Large intestine (tissue), 3 donors: ENCODE measurements at regions not wholly inside any gene's neighbourhood (a gene's known extent, or its start where the extent isn't known, plus 50 kb on each side); places are given as distances from the start of the nearest gene placed in this dataset.

Experiments
- DNase-seq, 2 donors: peaks; one replicate each; pipeline versions ENCODE4 v3.0.0 to v3.0.0-alpha.2; 2013
- H3K27ac ChIP-seq: one replicate; pipeline ENCODE4 v1.5.1; 2013; ENCODE audit warnings: low read length
- H3K27me3 ChIP-seq: 2 replicates; pipeline ENCODE4 v1.6.1; 2013; ENCODE audit warnings: low read length; ENCODE audit not compliant: control insufficient read depth, insufficient read depth
- H3K36me3 ChIP-seq: 2 replicates; pipeline ENCODE4 v1.6.1; 2013; ENCODE audit warnings: low read length; ENCODE audit not compliant: control insufficient read depth, insufficient read depth
- H3K4me1 ChIP-seq: one replicate; pipeline ENCODE4 v1.6.1; 2013; ENCODE audit warnings: low read length; ENCODE audit not compliant: control insufficient read depth, insufficient read depth
- H3K4me3 ChIP-seq: one replicate; pipeline ENCODE4 v1.5.1; 2013; ENCODE audit warnings: low read length
- H3K9me3 ChIP-seq: one replicate; pipeline ENCODE4 v1.6.1; 2013; ENCODE audit warnings: mild to moderate bottlenecking, low read depth, low read length, moderate library complexity; ENCODE audit not compliant: control insufficient read depth
- WGBS: methylation state at CpG from one replicate; pipeline ENCODE4 v1.1.5; 2013; ENCODE audit warnings: low lambda C conversion rate; ENCODE audit not compliant: insufficient coverage; 5-methylcytosine and 5-hydroxymethylcytosine counted together

DNA sequence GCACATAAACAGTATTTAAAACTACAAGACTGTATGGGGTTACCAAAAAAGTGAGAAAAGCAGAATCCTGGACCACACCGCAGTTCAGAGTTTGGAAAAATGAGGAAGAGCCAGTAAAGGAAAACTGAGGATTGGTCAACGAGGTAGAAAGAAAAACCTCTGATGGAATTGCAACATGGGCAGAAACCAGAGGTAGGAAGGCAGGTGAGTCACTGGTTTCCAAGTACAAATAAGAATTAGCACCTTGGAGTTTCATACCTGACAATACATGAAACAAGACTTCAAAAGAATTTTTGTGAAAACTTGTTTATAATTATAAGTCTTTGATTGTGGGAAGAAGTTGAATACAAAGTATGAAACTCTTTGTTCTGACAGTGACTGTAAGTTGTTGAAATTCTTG, 533.7 kb upstream of the DAB1 start:
- DNase-seq, result no peak
- Histone ChIP-seq H3K27ac (no peak overlapping the region), H3K36me3 (no peaks in the 10 kb centered on the region), H3K27me3 (peaks cover 2% of the 10 kb centered on the region), H3K9me3 (no peaks in the 10 kb centered on the region), H3K4me3 (no peak overlapping the region), H3K4me1 (no peaks in the 10 kb centered on the region)
- no CpG with 5 or more reads among the region's 2 CpGs for whole genome bisulfite sequencing

DNA sequence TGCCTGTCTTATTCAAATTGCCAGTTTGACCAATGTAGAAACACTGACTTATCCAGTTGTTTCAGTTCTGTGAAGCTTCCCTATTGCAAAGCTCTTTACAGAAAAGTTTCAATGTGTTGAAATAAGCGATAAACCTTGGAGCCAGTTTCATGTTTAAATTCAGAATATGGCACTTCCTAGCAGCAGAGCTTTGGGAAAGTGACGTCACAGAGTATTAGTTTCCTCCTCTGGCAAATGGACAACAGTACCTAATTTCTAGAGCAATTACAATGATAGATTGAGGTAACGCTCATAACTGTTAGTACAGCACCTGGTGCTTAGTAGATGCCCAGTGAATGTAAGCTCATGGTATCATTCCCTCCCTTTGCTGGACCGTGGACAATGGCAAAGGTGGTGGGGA, 527.5 kb upstream of the DAB1 start:
- no CpG with 5 or more reads among the region's 4 CpGs for WGBS
- DNase-seq, result no peak
- peaks cover 2% of the 10 kb centered on the region for H3K27me3 ChIP-seq
- no peak overlapping the region for H3K27ac ChIP-seq
- no peaks in the 10 kb centered on the region for H3K4me1 ChIP-seq
- no peaks in the 10 kb centered on the region for H3K9me3 ChIP-seq
- H3K4me3 ChIP-seq, result no peak overlapping the region
- no peaks in the 10 kb centered on the region for H3K36me3 ChIP-seq

DNA sequence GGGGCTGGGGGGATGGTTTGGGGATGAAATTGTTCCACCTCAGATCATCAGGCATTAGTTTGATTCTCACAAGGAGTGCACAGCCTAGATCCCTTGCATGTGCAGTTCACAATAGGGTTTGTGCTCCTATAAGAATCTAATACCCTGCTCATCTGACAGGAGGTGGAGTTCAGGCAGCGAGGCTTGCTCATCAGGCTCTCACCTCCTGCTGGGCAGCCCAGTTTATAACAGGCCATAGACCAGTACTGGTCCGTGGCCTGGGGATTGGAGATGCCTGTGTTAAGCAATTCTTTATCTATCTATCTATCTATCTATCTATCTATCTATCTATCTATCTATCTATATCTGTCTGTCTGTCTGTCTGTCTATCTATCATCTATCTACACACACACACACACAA, 525.3 kb upstream of the DAB1 start:
- no peak overlapping the region for H3K27ac ChIP-seq
- no peak overlapping the region for H3K4me3 ChIP-seq
- no CpG with 5 or more reads among the region's 2 CpGs for WGBS
- no peaks in the 10 kb centered on the region for H3K36me3 ChIP-seq
- H3K9me3 ChIP-seq, result no peaks in the 10 kb centered on the region
- DNase-seq, result no peak
- no peaks in the 10 kb centered on the region for H3K27me3 ChIP-seq
- H3K4me1 ChIP-seq, result no peaks in the 10 kb centered on the region

DNA sequence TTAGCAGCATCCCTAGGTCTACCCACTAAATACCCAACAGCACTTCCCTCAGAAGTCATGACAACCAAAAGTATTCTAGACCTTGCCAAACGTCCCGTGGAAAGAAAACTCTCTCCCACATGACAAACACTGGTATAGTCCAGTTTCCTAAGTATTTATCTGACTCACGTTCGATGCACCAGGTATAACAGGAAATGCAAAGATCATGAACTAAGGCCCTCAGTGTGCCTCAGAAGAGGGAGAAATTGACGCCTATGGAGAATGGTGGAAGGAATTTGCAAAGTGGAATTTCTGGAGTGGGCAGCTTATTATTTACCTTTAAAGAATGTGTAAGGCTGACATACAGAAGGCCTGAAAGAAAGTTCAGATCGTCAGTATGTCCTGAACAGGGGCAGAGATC, 523.6 kb upstream of the DAB1 start:
- Histone ChIP-seq H3K4me3 (no peak overlapping the region), H3K9me3 (no peaks in the 10 kb centered on the region), H3K36me3 (no peaks in the 10 kb centered on the region), H3K4me1 (no peaks in the 10 kb centered on the region), H3K27me3 (no peaks in the 10 kb centered on the region), H3K27ac (no peak overlapping the region)
- DNase-seq, result no peak
- no CpG with 5 or more reads among the region's 6 CpGs for WGBS

DNA sequence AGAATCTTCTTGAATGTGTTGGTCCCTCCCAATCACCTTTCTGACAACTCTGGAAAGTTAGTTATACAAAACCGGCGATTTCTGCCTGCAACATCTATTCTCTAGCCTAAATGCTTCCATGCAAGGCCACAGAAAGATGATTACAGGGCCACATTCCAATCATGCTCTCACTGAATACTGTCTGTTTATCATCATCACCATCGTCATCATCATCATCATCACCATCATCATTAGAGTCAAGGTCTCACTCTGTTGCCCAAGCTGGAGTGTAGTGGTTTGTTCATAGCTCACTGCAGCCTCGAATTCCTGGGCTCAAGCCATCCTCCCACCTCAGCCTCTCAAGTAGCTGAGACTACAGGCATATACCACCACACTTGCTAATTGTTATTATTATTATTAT, 521.2 kb upstream of the DAB1 start:
- Histone ChIP-seq H3K27me3 (no peaks in the 10 kb centered on the region), H3K4me3 (no peak overlapping the region), H3K9me3 (no peaks in the 10 kb centered on the region), H3K4me1 (no peaks in the 10 kb centered on the region), H3K36me3 (no peaks in the 10 kb centered on the region), H3K27ac (no peak overlapping the region)
- no CpG with 5 or more reads among the region's 4 CpGs for WGBS
- no peak for DNase-seq

DNA sequence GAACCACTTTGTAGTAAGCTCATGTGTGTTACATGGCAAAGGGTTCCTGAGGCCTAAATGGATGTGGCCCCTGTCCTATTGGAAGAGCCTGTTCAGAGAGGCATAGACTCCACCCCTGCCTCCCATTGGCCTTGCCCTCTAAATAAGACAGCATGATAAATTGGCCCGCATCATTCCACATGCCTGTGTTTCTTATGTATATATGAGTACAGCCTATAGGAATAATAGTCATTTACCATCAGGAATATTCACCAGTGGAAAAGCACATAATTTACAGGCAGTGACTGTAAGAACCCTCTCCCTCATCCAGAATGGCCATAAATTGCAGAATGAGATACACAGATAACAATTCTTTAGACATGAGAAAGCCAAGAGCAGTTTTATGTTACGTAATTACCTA, 519.5 kb upstream of the DAB1 start:
- no peak for DNase-seq
- H3K27ac ChIP-seq, result no peak overlapping the region
- no peaks in the 10 kb centered on the region for H3K27me3 ChIP-seq
- no peaks in the 10 kb centered on the region for H3K4me1 ChIP-seq
- no CpG with 5 or more reads among the region's 2 CpGs for WGBS
- no peak overlapping the region for H3K4me3 ChIP-seq
- no peaks in the 10 kb centered on the region for H3K36me3 ChIP-seq
- H3K9me3 ChIP-seq, result no peaks in the 10 kb centered on the region

DNA sequence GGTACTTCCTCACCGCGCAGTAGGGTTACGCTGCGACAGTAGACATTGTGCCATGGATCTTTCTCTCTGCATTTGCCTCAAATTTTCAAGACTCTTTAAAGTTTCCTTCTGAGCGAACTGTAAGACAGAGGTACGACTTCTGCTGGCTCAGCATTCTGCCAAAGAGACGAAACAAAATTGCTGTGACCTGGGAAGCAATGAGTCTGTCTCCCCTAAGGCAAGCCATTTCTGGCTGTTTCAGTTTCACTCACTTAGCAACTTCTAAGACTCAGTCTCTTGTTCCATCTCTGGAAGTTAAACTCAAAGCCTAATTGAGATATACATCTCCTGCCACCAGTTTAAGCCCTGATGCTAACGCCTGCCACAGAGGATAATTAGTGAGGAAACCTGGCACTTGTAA, 510.9 kb upstream of the DAB1 start:
- no peak for DNase-seq
- Histone ChIP-seq H3K27me3 (no peaks in the 10 kb centered on the region), H3K4me3 (no peak overlapping the region), H3K9me3 (no peaks in the 10 kb centered on the region), H3K27ac (no peak overlapping the region), H3K36me3 (no peaks in the 10 kb centered on the region), H3K4me1 (no peaks in the 10 kb centered on the region)
- no CpG with 5 or more reads among the region's 8 CpGs for WGBS

DNA sequence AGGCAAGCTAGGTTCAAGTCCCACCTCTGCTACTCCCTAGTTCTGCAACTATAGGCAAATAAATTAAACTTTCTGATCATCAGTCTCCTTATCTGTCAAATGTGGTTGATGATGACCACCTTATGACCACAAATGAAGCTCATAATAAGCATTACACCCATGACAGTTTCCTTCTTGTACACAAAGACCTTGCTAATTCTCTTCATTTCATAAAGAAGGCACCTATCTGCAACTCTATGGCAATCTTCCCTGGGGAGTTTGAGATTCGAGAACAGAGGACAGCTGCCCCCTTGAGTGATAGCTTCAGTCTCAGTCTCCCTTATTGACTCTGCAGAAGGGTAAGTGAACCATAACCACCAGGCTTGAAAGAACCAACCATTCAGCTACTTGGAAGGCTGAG, 503.1 kb upstream of the DAB1 start:
- H3K27me3 ChIP-seq, result peaks cover 3% of the 10 kb centered on the region
- H3K36me3 ChIP-seq, result no peaks in the 10 kb centered on the region
- DNase-seq, result no peak
- no peaks in the 10 kb centered on the region for H3K4me1 ChIP-seq
- no peaks in the 10 kb centered on the region for H3K9me3 ChIP-seq
- no CpG with 5 or more reads among the region's 1 CpG for WGBS
- H3K27ac ChIP-seq, result no peak overlapping the region
- H3K4me3 ChIP-seq, result no peak overlapping the region

DNA sequence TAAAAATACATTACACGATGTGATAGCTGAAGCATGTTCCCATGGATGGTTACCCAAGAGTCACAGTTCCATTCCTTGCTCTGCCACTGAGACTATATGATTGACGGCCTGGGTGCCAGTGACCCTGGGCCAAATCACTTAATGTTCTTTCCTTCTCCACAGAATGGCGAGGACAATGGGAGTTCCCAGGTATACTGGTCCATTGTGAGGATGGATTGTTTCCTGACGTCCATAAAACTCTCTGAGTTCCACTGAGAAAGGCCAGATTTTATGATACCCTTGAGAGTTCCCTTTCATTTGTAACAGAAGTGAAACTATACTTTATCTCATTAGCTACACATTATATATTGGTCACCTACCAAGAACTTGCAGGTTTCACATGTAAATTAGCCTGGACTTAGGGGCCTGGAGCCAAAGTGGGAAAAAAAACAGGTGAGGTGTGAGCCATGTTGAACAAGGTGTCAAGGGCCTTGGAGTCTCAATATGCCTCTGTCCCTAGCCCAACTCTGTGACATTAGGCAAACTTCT, 502.2 kb upstream of the DAB1 start:
- Histone ChIP-seq H3K9me3 (no peaks in the 10 kb centered on the region), H3K4me1 (no peaks in the 10 kb centered on the region), H3K36me3 (no peaks in the 10 kb centered on the region), H3K27ac (no peak overlapping the region), H3K4me3 (no peak overlapping the region), H3K27me3 (peaks cover 3% of the 10 kb centered on the region)
- DNase-seq, result no peak
- WGBS, result 67% methylated on average over 1 of the region's 4 CpGs

DNA sequence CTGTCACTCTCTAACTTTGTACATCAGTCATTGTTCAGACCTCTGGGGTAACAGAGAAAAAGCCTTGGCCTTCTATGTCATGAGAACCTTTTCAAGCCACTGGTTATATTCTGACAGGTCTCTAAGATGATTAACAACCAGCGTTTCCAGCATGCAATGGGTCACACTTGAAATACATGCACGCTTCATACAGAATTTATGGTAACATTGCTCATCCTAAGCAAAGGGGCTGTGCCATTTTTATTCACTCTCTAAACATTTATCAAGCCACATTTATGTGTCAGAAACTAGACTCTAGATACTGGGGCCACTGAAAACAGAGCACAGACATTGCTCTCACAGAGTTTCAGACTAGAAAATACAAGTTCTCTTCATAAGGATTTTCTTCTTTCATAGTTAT, 501.4 kb upstream of the DAB1 start:
- no peaks in the 10 kb centered on the region for H3K4me1 ChIP-seq
- peaks cover 3% of the 10 kb centered on the region for H3K27me3 ChIP-seq
- DNase-seq, result no peak
- no peak overlapping the region for H3K4me3 ChIP-seq
- no peaks in the 10 kb centered on the region for H3K9me3 ChIP-seq
- no peak overlapping the region for H3K27ac ChIP-seq
- no peaks in the 10 kb centered on the region for H3K36me3 ChIP-seq
- 100% methylated on average over 1 of the region's 2 CpGs for WGBS

DNA sequence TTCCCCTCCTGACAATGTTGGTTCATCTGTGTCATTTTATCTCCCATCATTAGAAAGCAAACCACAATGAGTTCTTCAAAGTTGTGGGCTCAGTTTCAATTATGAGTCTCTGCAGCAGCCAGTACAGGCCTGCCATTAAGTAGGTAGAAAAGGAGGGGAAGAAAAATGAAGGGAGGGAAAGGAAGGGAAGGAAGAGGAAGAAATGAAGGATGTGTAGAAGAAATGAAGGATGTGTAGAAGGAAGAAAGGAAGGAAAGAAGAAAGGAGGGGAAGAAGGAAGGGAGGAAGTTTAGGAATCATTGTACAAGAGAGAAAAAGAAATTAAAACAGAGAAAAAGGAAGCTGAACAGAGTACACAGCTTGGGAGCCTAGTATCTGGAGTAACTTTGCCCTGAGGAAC, 498.3 kb upstream of the DAB1 start:
- Histone ChIP-seq H3K9me3 (no peaks in the 10 kb centered on the region), H3K4me1 (no peaks in the 10 kb centered on the region), H3K4me3 (no peak overlapping the region), H3K27ac (no peak overlapping the region), H3K36me3 (no peaks in the 10 kb centered on the region), H3K27me3 (peaks cover 3% of the 10 kb centered on the region)
- no peak for DNase-seq
